Endothelial cell (in vitro differentiated cells): ENCODE measurements at regions not wholly inside any gene's neighbourhood (a gene's known extent, or its start where the extent isn't known, plus 50 kb on each side); places are given as distances from the start of the nearest gene placed in this dataset.

Source experiments
- DNase-seq: peaks from one replicate; pipeline ENCODE4 v3.0.0; 2021; ENCODE audit warnings: low spot score
- H3K27ac Mint-ChIP-seq: one replicate; pipeline ENCODE4 v1.8.0; 2021; ENCODE audit warnings: mixed read lengths, inconsistent platforms; ENCODE audit not compliant: unreplicated experiment
- H3K27me3 Mint-ChIP-seq: one replicate; pipeline ENCODE4 v1.8.0; 2021; ENCODE audit warnings: mild to moderate bottlenecking, moderate library complexity, mixed read lengths, inconsistent platforms; ENCODE audit not compliant: unreplicated experiment
- H3K36me3 Mint-ChIP-seq: one replicate; pipeline ENCODE4 v1.8.0; 2021; ENCODE audit warnings: mild to moderate bottlenecking, low read depth, mixed read lengths, inconsistent platforms; ENCODE audit not compliant: unreplicated experiment
- H3K4me1 Mint-ChIP-seq: one replicate; pipeline ENCODE4 v1.8.0; 2021; ENCODE audit warnings: mild to moderate bottlenecking, mixed read lengths, inconsistent platforms; ENCODE audit not compliant: unreplicated experiment
- H3K4me3 Mint-ChIP-seq: one replicate; pipeline ENCODE4 v1.8.0; 2021; ENCODE audit warnings: mild to moderate bottlenecking, mixed read lengths, inconsistent platforms; ENCODE audit not compliant: unreplicated experiment
- H3K9me3 Mint-ChIP-seq: one replicate; pipeline ENCODE4 v1.8.0; 2021; ENCODE audit warnings: mixed read lengths, inconsistent platforms; ENCODE audit not compliant: unreplicated experiment
- CTCF ChIP-seq: fragments of 200-600 bp; sonication (generic); IDR thresholded peaks from one replicate; pipeline ENCODE4 v1.5.0; 2021; ENCODE audit warnings: antibody characterized with exemption; ENCODE audit not compliant: unreplicated experiment

GRCh38 chr4:12286351-12286750 lies 857.7 kb upstream of the HS3ST1 start:
- H3K36me3 Mint-ChIP-seq: no peaks in the 10 kb centered on the region
- no peak overlapping the region for H3K27ac Mint-ChIP-seq
- H3K27me3 Mint-ChIP-seq: no peaks in the 10 kb centered on the region
- no peaks in the 10 kb centered on the region for H3K4me1 Mint-ChIP-seq
- no peak for DNase-seq
- no peak overlapping the region for H3K4me3 Mint-ChIP-seq
- no peaks in the 10 kb centered on the region for H3K9me3 Mint-ChIP-seq
- no peak for TF ChIP-seq CTCF

- no peak overlapping the region for H3K27ac Mint-ChIP-seq
- H3K27me3 Mint-ChIP-seq: no peaks in the 10 kb centered on the region
- H3K9me3 Mint-ChIP-seq: no peaks in the 10 kb centered on the region
- no peak for TF ChIP-seq CTCF
- no peak overlapping the region for H3K4me3 Mint-ChIP-seq
- DNase-seq: no peak
- H3K4me1 Mint-ChIP-seq: no peaks in the 10 kb centered on the region
- no peaks in the 10 kb centered on the region for H3K36me3 Mint-ChIP-seq
Measured at GRCh38 chr4:12270546-12270945, 841.9 kb upstream of the HS3ST1 start.

- Mint-ChIP-seq H3K27ac (no peak overlapping the region), H3K27me3 (peaks cover 1% of the 10 kb centered on the region), H3K9me3 (no peaks in the 10 kb centered on the region), H3K36me3 (no peaks in the 10 kb centered on the region), H3K4me3 (no peak overlapping the region), H3K4me1 (no peaks in the 10 kb centered on the region)
- no peak for TF ChIP-seq CTCF
- no peak for DNase-seq
Measured at GRCh38 chr4:12265554-12265953, 836.9 kb upstream of the HS3ST1 start.

- no peak overlapping the region for H3K4me3 Mint-ChIP-seq
- no peaks in the 10 kb centered on the region for H3K36me3 Mint-ChIP-seq
- no peak for TF ChIP-seq CTCF
- H3K27ac Mint-ChIP-seq: no peak overlapping the region
- H3K9me3 Mint-ChIP-seq: no peaks in the 10 kb centered on the region
- no peak for DNase-seq
- peaks cover 1% of the 10 kb centered on the region for H3K27me3 Mint-ChIP-seq
- no peaks in the 10 kb centered on the region for H3K4me1 Mint-ChIP-seq
Measured at GRCh38 chr4:12260453-12260852, 831.8 kb upstream of the HS3ST1 start.

GRCh38 chr4:12244973-12245372 lies 816.3 kb upstream of the HS3ST1 start:
- Mint-ChIP-seq H3K9me3 (no peaks in the 10 kb centered on the region), H3K27ac (no peak overlapping the region), H3K4me3 (no peak overlapping the region), H3K4me1 (no peaks in the 10 kb centered on the region), H3K36me3 (no peaks in the 10 kb centered on the region), H3K27me3 (no peaks in the 10 kb centered on the region)
- TF ChIP-seq CTCF: no peak
- DNase-seq: no peak
